ENCODE measurements at regions not wholly inside any gene's neighbourhood (a gene's known extent, or its start where the extent isn't known, plus 50 kb on each side); places are given as distances from the start of the nearest gene placed in this dataset.

GRCh38 chr20:6533761-6534479 lies 233.6 kb upstream of the BMP2 start:
- Histone ChIP-seq H3K9me3 (ENCODE audit: insufficient read depth, low read length, severe bottlenecking) (no peaks in the 10 kb centered on the region), H3K9ac (ENCODE audit: low read depth, low read length) (no peak overlapping the region), H3K4me1 (ENCODE audit: insufficient read depth, low read length) (no peaks in the 10 kb centered on the region), H3K79me2 (ENCODE audit: insufficient read depth, low read length) (no peaks in the 10 kb centered on the region), H4K20me1 (ENCODE audit: insufficient read depth, low read length) (no peaks in the 10 kb centered on the region), H2AFZ (ENCODE audit: low read depth, low read length) (no peak overlapping the region), H3K4me3 (ENCODE audit: low read depth in 1 of 2, low read length in 2 of 2) (no peak overlapping the region), H3K27ac (ENCODE audit: low read length) (no peak overlapping the region), H3K36me3 (ENCODE audit: insufficient read depth, low read length) (no peaks in the 10 kb centered on the region), H3K4me2 (ENCODE audit: insufficient read depth, low read length) (no peak overlapping the region), H3K27me3 (ENCODE audit: insufficient read depth, low read length, poor library complexity) (no peaks in the 10 kb centered on the region)
- TF ChIP-seq CTCF (IDR thresholded peaks at IDR 0.05; ENCODE audit: borderline replicate concordance, extremely low read depth, low read length, poor library complexity, severe bottlenecking) (no peak), EZH2 (IDR thresholded peaks at IDR 0.05; ENCODE audit: borderline replicate concordance, low read depth, low read length, severe bottlenecking) (no peak)
- DNase-seq (no peak), ATAC-seq (ENCODE audit: insufficient read depth, low read depth) (no peak)

GRCh38 chr20:6533351-6533750 lies 234.1 kb upstream of the BMP2 start:
- no peaks in the 10 kb centered on the region for H4K20me1 ChIP-seq (ENCODE audit: insufficient read depth, low read length)
- DNase-seq = no peak
- no peak for TF ChIP-seq EZH2 (IDR thresholded peaks at IDR 0.05; ENCODE audit: borderline replicate concordance, low read depth, low read length, severe bottlenecking)
- TF ChIP-seq CTCF (IDR thresholded peaks at IDR 0.05; ENCODE audit: borderline replicate concordance, extremely low read depth, low read length, poor library complexity, severe bottlenecking) = no peak
- no peaks in the 10 kb centered on the region for H3K27me3 ChIP-seq (ENCODE audit: insufficient read depth, low read length, poor library complexity)
- ATAC-seq (ENCODE audit: insufficient read depth, low read depth) = no peak
- no peaks in the 10 kb centered on the region for H3K9me3 ChIP-seq (ENCODE audit: insufficient read depth, low read length, severe bottlenecking)
- H3K79me2 ChIP-seq (ENCODE audit: insufficient read depth, low read length) = no peaks in the 10 kb centered on the region
- H3K4me2 ChIP-seq (ENCODE audit: insufficient read depth, low read length) = no peak overlapping the region
- H3K36me3 ChIP-seq (ENCODE audit: insufficient read depth, low read length) = no peaks in the 10 kb centered on the region
- H2AFZ ChIP-seq (ENCODE audit: low read depth, low read length) = no peak overlapping the region
- no peak overlapping the region for H3K4me3 ChIP-seq (ENCODE audit: low read depth in 1 of 2, low read length in 2 of 2)
- H3K27ac ChIP-seq (ENCODE audit: low read length) = no peak overlapping the region
- no peaks in the 10 kb centered on the region for H3K4me1 ChIP-seq (ENCODE audit: insufficient read depth, low read length)
- H3K9ac ChIP-seq (ENCODE audit: low read depth, low read length) = no peak overlapping the region

GRCh38 chr20:6530779-6531315 lies 236.6 kb upstream of the BMP2 start:
- Histone ChIP-seq H2AFZ (ENCODE audit: low read depth, low read length) (no peak overlapping the region), H3K4me1 (ENCODE audit: insufficient read depth, low read length) (no peaks in the 10 kb centered on the region), H3K36me3 (ENCODE audit: insufficient read depth, low read length) (no peaks in the 10 kb centered on the region), H3K27me3 (ENCODE audit: insufficient read depth, low read length, poor library complexity) (no peaks in the 10 kb centered on the region), H3K4me2 (ENCODE audit: insufficient read depth, low read length) (no peak overlapping the region), H3K9ac (ENCODE audit: low read depth, low read length) (no peak overlapping the region), H4K20me1 (ENCODE audit: insufficient read depth, low read length) (no peaks in the 10 kb centered on the region), H3K27ac (ENCODE audit: low read length) (no peak overlapping the region), H3K9me3 (ENCODE audit: insufficient read depth, low read length, severe bottlenecking) (no peaks in the 10 kb centered on the region), H3K4me3 (ENCODE audit: low read depth in 1 of 2, low read length in 2 of 2) (no peak overlapping the region), H3K79me2 (ENCODE audit: insufficient read depth, low read length) (no peaks in the 10 kb centered on the region)
- TF ChIP-seq CTCF (IDR thresholded peaks at IDR 0.05; ENCODE audit: borderline replicate concordance, extremely low read depth, low read length, poor library complexity, severe bottlenecking) (no peak), EZH2 (IDR thresholded peaks at IDR 0.05; ENCODE audit: borderline replicate concordance, low read depth, low read length, severe bottlenecking) (no peak)
- ATAC-seq (ENCODE audit: insufficient read depth, low read depth) (no peak), DNase-seq (no peak)

Measured in DND-41 (cell line).